GM12878 (cell line): ENCODE measurements at regions not wholly inside any gene's neighbourhood (a gene's known extent, or its start where the extent isn't known, plus 50 kb on each side); places are given as distances from the start of the nearest gene placed in this dataset.

Source experiments
- BCL11A ChIP-seq: IDR thresholded peaks from 2 replicates; pipeline ENCODE4 v1.6.1; 2011; ENCODE audit warnings: low read depth, low read length
- CEBPZ ChIP-seq: fragments of 150-350 bp; IDR thresholded peaks from 2 replicates; pipeline ENCODE4 v1.6.1; 2016; ENCODE audit warnings: low read depth, low read length
- DPF2 ChIP-seq: fragments of 450-650 bp; IDR thresholded peaks from 2 replicates; pipeline ENCODE4 v1.6.1; 2017; ENCODE audit warnings: mild to moderate bottlenecking
- ELK1 ChIP-seq: IDR thresholded peaks from 2 replicates; pipeline ENCODE4 v1.6.1; 2012; ENCODE audit warnings: low read depth, low read length, improper control_type of control experiment
- HDAC6 ChIP-seq: fragments of 200-600 bp; sonication (generic); IDR thresholded peaks from one replicate; pipeline ENCODE4 v1.8.0; 2017; ENCODE audit warnings: antibody characterized with exemption; ENCODE audit not compliant: unreplicated experiment
- HDGF ChIP-seq: fragments of 450-650 bp; IDR thresholded peaks from 2 replicates; pipeline ENCODE4 v1.6.1; 2016; ENCODE audit warnings: antibody characterized with exemption
- NFIC ChIP-seq: IDR thresholded peaks from 2 replicates; pipeline ENCODE4 v1.6.1; 2012; ENCODE audit warnings: low read depth, mild to moderate bottlenecking, inconsistent platforms, low read length, moderate library complexity
- NFYB ChIP-seq: IDR thresholded peaks from 2 replicates; pipeline ENCODE4 v1.6.1; 2011; ENCODE audit warnings: low read depth, mild to moderate bottlenecking, low read length, improper control_type of control experiment, moderate library complexity; ENCODE audit not compliant: insufficient read depth
- POLR2A ChIP-seq: IDR thresholded peaks from 2 replicates; pipeline ENCODE4 v1.6.1; 2011; ENCODE audit warnings: low read depth, mild to moderate bottlenecking, low read length
- RCOR1 ChIP-seq: conservative IDR thresholded peaks from 2 replicates; pipeline ENCODE4 v1.6.1; 2012; ENCODE audit warnings: low read depth, low read length, improper control_type of control experiment
- SMAD5 ChIP-seq: IDR thresholded peaks from 2 replicates; pipeline ENCODE4 v1.6.1; 2016; ENCODE audit warnings: antibody characterized with exemption, low read depth
- STAT1 ChIP-seq: fragments of 450-650 bp; conservative IDR thresholded peaks from 2 replicates; pipeline ENCODE4 v1.6.1; 2014; ENCODE audit warnings: antibody characterized with exemption, mild to moderate bottlenecking
- YY1 ChIP-seq: IDR thresholded peaks from 2 replicates; pipeline ENCODE4 v1.6.1; 2011; ENCODE audit warnings: low read depth, mild to moderate bottlenecking, low read length
- TF ChIP-seq, protein P1 (sequence below): fragments of 450-650 bp; IDR thresholded peaks from 2 replicates; pipeline ENCODE4 v1.6.1; 2016; ENCODE audit warnings: mild to moderate bottlenecking
- TF ChIP-seq, protein P2 (sequence below): fragments of 450-650 bp; conservative IDR thresholded peaks from 2 replicates; pipeline ENCODE4 v1.6.1; 2017; ENCODE audit warnings: mild to moderate bottlenecking, moderate library complexity
- TF ChIP-seq, protein P3 (sequence below): fragments of 450-650 bp; IDR thresholded peaks from 2 replicates; pipeline ENCODE4 v1.6.1; 2017; ENCODE audit warnings: mild to moderate bottlenecking, moderate library complexity
- TF ChIP-seq, protein P4 (sequence below): IDR thresholded peaks from 2 replicates; pipeline ENCODE4 v1.6.1; 2012; ENCODE audit warnings: low read depth, low read length, improper control_type of control experiment

DNA sequence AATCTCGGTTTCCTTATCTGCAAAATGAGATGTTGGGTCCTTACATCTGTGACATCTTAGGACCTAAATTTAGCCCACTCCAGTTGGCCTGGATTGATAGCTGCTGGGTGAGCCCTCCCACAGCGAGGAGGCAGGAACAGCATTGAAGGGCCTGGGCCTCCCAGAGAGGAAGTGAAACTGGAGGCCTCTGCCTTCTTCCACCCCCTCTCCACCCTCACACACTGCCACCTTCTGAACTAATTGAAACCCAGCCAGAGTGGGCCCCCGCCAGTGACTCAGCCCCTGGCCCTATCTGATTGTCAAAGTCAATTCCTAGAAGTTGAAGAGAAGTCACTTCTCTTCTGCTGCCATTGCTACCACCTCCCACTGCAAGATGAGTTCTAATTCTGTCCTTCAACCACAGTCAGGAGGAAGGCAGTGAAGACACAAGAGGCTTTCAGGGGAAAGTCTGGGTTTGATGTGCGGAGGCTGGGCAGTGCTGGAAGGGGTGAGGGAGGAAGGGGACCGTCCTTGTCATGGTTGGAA lies 55.2 kb upstream of the NEK6 start (continued):
- TF ChIP-seq, protein P1, sequence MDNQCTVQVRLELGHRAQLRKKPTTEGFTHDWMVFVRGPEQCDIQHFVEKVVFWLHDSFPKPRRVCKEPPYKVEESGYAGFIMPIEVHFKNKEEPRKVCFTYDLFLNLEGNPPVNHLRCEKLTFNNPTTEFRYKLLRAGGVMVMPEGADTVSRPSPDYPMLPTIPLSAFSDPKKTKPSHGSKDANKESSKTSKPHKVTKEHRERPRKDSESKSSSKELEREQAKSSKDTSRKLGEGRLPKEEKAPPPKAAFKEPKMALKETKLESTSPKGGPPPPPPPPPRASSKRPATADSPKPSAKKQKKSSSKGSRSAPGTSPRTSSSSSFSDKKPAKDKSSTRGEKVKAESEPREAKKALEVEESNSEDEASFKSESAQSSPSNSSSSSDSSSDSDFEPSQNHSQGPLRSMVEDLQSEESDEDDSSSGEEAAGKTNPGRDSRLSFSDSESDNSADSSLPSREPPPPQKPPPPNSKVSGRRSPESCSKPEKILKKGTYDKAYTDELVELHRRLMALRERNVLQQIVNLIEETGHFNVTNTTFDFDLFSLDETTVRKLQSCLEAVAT, result peak; percentile 49; the same call in 1 of the 2 replicates
- no peak for TF ChIP-seq CEBPZ
- TF ChIP-seq, protein P2, sequence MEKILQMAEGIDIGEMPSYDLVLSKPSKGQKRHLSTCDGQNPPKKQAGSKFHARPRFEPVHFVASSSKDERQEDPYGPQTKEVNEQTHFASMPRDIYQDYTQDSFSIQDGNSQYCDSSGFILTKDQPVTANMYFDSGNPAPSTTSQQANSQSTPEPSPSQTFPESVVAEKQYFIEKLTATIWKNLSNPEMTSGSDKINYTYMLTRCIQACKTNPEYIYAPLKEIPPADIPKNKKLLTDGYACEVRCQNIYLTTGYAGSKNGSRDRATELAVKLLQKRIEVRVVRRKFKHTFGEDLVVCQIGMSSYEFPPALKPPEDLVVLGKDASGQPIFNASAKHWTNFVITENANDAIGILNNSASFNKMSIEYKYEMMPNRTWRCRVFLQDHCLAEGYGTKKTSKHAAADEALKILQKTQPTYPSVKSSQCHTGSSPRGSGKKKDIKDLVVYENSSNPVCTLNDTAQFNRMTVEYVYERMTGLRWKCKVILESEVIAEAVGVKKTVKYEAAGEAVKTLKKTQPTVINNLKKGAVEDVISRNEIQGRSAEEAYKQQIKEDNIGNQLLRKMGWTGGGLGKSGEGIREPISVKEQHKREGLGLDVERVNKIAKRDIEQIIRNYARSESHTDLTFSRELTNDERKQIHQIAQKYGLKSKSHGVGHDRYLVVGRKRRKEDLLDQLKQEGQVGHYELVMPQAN, result peak; percentile 52; the same call in 1 of the 2 replicates
- no peak for TF ChIP-seq HDAC6
- peak; percentile 64; the same call in 1 of the 2 replicates for TF ChIP-seq POLR2A
- TF ChIP-seq NFIC, result no peak
- TF ChIP-seq, protein P3, sequence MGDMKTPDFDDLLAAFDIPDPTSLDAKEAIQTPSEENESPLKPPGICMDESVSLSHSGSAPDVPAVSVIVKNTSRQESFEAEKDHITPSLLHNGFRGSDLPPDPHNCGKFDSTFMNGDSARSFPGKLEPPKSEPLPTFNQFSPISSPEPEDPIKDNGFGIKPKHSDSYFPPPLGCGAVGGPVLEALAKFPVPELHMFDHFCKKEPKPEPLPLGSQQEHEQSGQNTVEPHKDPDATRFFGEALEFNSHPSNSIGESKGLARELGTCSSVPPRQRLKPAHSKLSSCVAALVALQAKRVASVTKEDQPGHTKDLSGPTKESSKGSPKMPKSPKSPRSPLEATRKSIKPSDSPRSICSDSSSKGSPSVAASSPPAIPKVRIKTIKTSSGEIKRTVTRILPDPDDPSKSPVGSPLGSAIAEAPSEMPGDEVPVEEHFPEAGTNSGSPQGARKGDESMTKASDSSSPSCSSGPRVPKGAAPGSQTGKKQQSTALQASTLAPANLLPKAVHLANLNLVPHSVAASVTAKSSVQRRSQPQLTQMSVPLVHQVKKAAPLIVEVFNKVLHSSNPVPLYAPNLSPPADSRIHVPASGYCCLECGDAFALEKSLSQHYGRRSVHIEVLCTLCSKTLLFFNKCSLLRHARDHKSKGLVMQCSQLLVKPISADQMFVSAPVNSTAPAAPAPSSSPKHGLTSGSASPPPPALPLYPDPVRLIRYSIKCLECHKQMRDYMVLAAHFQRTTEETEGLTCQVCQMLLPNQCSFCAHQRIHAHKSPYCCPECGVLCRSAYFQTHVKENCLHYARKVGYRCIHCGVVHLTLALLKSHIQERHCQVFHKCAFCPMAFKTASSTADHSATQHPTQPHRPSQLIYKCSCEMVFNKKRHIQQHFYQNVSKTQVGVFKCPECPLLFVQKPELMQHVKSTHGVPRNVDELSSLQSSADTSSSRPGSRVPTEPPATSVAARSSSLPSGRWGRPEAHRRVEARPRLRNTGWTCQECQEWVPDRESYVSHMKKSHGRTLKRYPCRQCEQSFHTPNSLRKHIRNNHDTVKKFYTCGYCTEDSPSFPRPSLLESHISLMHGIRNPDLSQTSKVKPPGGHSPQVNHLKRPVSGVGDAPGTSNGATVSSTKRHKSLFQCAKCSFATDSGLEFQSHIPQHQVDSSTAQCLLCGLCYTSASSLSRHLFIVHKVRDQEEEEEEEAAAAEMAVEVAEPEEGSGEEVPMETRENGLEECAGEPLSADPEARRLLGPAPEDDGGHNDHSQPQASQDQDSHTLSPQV, result 0 out of 2 replicates have a peak, but pooled peaks have one; percentile 41
- peak; percentile 82; the same call in 1 of the 2 replicates for TF ChIP-seq YY1
- TF ChIP-seq SMAD5, result peak; percentile 5; the same call in 1 of the 2 replicates
- peak; percentile 100 for TF ChIP-seq DPF2
- TF ChIP-seq, protein P4, sequence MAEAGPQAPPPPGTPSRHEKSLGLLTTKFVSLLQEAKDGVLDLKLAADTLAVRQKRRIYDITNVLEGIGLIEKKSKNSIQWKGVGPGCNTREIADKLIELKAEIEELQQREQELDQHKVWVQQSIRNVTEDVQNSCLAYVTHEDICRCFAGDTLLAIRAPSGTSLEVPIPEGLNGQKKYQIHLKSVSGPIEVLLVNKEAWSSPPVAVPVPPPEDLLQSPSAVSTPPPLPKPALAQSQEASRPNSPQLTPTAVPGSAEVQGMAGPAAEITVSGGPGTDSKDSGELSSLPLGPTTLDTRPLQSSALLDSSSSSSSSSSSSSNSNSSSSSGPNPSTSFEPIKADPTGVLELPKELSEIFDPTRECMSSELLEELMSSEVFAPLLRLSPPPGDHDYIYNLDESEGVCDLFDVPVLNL, result no peak
- peak; percentile 92 for TF ChIP-seq BCL11A
- no peak for TF ChIP-seq NFYB
- TF ChIP-seq ELK1, result no peak
- TF ChIP-seq STAT1, result peak; percentile 44; the same call in 1 of the 2 replicates
- peak; percentile 66; the same call in 1 of the 2 replicates for TF ChIP-seq RCOR1
- TF ChIP-seq HDGF, result no peak; the same call in 1 of the 2 replicates
